ENCODE measurements at regions not wholly inside any gene's neighbourhood (a gene's known extent, or its start where the extent isn't known, plus 50 kb on each side); places are given as distances from the start of the nearest gene placed in this dataset.

- Histone ChIP-seq H3K27me3 (ENCODE audit: insufficient read depth, low read length, poor library complexity, severe bottlenecking) (no peaks in the 10 kb centered on the region), H3K27ac (ENCODE audit: low read depth, low read length) (no peak overlapping the region), H3K4me1 (ENCODE audit: insufficient read depth, low read length) (no peaks in the 10 kb centered on the region), H3K4me3 (ENCODE audit: low read length) (no peak overlapping the region), H3K36me3 (ENCODE audit: insufficient read depth, low read length) (no peaks in the 10 kb centered on the region), H3K9me3 (ENCODE audit: low read length) (no peaks in the 10 kb centered on the region)
- no peaks in the 10 kb centered on the region for H3K4me1 Mint-ChIP-seq
- H3K27me3 Mint-ChIP-seq, result no peaks in the 10 kb centered on the region
- no peak overlapping the region for H3K27ac Mint-ChIP-seq
- POLR2A ChIA-PET, result no interaction called here
- H3K4me3 Mint-ChIP-seq, result no peak overlapping the region
- DNase-seq, result no peak
- no peaks in the 10 kb centered on the region for H3K36me3 Mint-ChIP-seq
- CTCF ChIA-PET, result no interaction called here
- H3K9me3 Mint-ChIP-seq, result no peaks in the 10 kb centered on the region
Observed at GRCh38 chr2:150832686-150833085, 345.2 kb upstream of the RND3 start.

DNA sequence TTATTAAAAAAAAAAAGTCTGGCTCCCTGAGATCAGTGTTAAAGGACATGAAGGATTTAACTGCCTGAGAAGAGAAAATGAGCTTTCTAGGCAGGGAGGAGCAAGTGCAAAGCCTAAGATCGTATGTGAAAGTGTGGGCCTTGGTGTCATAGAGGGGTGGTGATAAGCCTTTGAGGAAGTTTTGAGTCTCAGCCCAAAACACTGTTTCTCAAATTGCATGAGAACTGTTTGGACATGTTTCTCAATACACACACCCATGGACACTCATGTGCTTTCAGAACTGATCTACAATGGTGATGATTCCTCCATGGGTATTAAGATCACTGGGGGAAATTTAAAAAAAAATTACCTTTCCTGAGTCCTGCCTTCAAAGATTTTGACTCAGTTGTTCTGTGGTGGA, 336.7 kb upstream of the RND3 start:
- Mint-ChIP-seq H3K27me3 (peaks cover 0 to 1% of the 10 kb centered on the region in 2 donors), H3K4me1 (no peaks in the 10 kb centered on the region), H3K9me3 (peaks cover 0 to 3% (median 0%) of the 10 kb centered on the region in 5 donors), H3K4me3 (no peak overlapping the region), H3K36me3 (no peaks in the 10 kb centered on the region), H3K27ac (no peak overlapping the region)
- DNase-seq, result no peak
- H3K36me3 ChIP-seq (ENCODE audit: insufficient read depth, low read length), result no peaks in the 10 kb centered on the region
- no peaks in the 10 kb centered on the region for H3K4me1 ChIP-seq (ENCODE audit: insufficient read depth, low read length)
- no peak overlapping the region for H3K27ac ChIP-seq (ENCODE audit: low read depth, low read length)
- H3K4me3 ChIP-seq (ENCODE audit: low read length), result no peak overlapping the region
- no peaks in the 10 kb centered on the region for H3K9me3 ChIP-seq (ENCODE audit: low read length)
- POLR2A ChIA-PET, result no interaction called here
- no peaks in the 10 kb centered on the region for H3K27me3 ChIP-seq (ENCODE audit: insufficient read depth, low read length, poor library complexity, severe bottlenecking)
- CTCF ChIA-PET, result no interaction called here

DNA sequence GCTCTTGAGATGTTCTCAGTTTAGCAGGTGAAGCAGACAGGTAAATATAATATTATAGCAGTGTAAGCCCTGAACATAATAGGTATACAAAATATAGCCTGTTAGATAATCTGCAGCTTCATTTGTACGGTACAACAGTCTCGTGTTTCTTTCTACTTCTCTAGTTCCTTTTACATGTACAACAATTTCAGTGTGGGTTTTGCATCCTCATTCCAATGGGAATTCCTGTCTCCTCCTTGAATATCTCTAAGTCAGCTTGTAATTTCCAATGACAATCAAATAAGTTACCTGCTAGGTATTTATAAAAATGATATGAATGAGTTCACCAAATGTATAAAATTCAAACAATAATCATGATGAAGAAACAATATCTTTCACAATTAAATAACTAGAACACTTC, 330.0 kb upstream of the RND3 start:
- no peak for DNase-seq
- Mint-ChIP-seq H3K27ac (no peak overlapping the region), H3K9me3 (peaks cover 0 to 4% (median 0%) of the 10 kb centered on the region in 5 donors), H3K36me3 (no peaks in the 10 kb centered on the region), H3K4me1 (no peaks in the 10 kb centered on the region), H3K4me3 (no peak overlapping the region), H3K27me3 (peaks cover 0 to 1% of the 10 kb centered on the region in 2 donors)
- H3K36me3 ChIP-seq (ENCODE audit: insufficient read depth, low read length), result no peaks in the 10 kb centered on the region
- no peaks in the 10 kb centered on the region for H3K27me3 ChIP-seq (ENCODE audit: insufficient read depth, low read length, poor library complexity, severe bottlenecking)
- no peaks in the 10 kb centered on the region for H3K4me1 ChIP-seq (ENCODE audit: insufficient read depth, low read length)
- H3K27ac ChIP-seq (ENCODE audit: low read depth, low read length), result no peak overlapping the region
- H3K9me3 ChIP-seq (ENCODE audit: low read length), result no peaks in the 10 kb centered on the region
- POLR2A ChIA-PET, result no interaction called here
- CTCF ChIA-PET, result no interaction called here
- H3K4me3 ChIP-seq (ENCODE audit: low read length), result no peak overlapping the region

DNA sequence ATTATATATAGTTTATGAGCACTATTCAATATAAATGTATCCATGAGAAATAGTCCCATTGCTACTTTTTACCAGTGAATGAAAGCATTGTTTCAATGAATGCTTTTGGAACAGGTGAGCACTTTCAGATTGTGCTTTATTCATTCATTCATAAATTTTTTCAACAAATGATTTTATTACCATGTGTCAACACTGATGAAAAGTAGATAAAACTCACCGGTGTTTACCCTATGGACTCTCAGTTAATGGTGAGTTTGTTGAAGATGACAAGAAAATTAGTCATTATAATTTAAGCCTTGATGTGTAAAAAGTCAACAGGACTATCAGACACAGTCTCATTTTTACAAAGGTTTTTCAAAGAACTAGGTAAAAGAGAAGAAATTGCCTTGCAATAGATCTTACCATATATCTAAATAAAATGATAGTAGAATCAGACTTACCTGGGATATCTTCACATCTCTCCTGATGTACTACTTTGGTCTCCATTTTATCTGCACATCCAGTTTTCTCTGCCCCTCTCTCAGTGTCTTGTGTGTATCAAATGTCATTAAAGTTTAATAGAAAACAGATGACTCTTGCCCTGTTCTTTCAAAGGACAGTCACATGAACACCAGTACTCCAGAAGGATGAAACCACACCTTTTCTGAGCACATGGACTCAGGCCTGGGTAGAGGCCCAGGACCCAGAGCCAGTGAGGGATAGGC, 325.3 kb upstream of the RND3 start:
- H3K27ac Mint-ChIP-seq, result no peak overlapping the region
- H3K36me3 ChIP-seq (ENCODE audit: insufficient read depth, low read length), result no peaks in the 10 kb centered on the region
- no peak for DNase-seq
- no peak overlapping the region for H3K27ac ChIP-seq (ENCODE audit: low read depth, low read length)
- no peaks in the 10 kb centered on the region for H3K4me1 ChIP-seq (ENCODE audit: insufficient read depth, low read length)
- ChIA-PET CTCF (no interaction called here), POLR2A (no interaction called here)
- H3K4me3 Mint-ChIP-seq, result no peak overlapping the region
- no peaks in the 10 kb centered on the region for H3K27me3 ChIP-seq (ENCODE audit: insufficient read depth, low read length, poor library complexity, severe bottlenecking)
- H3K9me3 ChIP-seq (ENCODE audit: low read length), result no peaks in the 10 kb centered on the region
- peaks cover 0 to 1% of the 10 kb centered on the region in 2 donors for H3K27me3 Mint-ChIP-seq
- no peaks in the 10 kb centered on the region for H3K36me3 Mint-ChIP-seq
- no peak overlapping the region for H3K4me3 ChIP-seq (ENCODE audit: low read length)
- no peaks in the 10 kb centered on the region for H3K4me1 Mint-ChIP-seq
- H3K9me3 Mint-ChIP-seq, result no peaks in the 10 kb centered on the region

DNA sequence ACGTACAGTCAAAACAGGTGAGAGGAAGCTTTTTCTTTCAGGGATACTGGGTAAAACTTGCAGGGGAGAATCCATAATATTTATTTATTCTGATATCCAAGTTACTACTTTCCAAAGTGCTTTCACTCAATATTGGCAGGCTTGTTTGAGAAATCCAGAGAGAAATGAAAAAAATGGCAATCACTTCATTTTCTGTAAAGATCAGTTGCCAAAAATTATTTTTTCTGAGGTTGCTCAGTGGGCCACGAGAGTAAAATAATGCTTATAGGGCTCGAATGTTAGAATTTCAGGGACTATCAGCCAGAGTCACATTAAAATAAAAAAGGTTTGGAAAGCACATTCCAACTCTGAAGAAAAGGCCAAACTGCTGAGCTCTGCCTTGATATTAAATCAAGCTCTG, 324.6 kb upstream of the RND3 start:
- no peak overlapping the region for H3K27ac ChIP-seq (ENCODE audit: low read depth, low read length)
- Mint-ChIP-seq H3K9me3 (no peaks in the 10 kb centered on the region), H3K4me3 (no peak overlapping the region), H3K27ac (no peak overlapping the region), H3K36me3 (no peaks in the 10 kb centered on the region), H3K4me1 (no peaks in the 10 kb centered on the region), H3K27me3 (peaks cover 0 to 1% of the 10 kb centered on the region in 2 donors)
- no peak for DNase-seq
- H3K9me3 ChIP-seq (ENCODE audit: low read length), result no peaks in the 10 kb centered on the region
- H3K4me3 ChIP-seq (ENCODE audit: low read length), result no peak overlapping the region
- ChIA-PET POLR2A (no interaction called here), CTCF (no interaction called here)
- no peaks in the 10 kb centered on the region for H3K27me3 ChIP-seq (ENCODE audit: insufficient read depth, low read length, poor library complexity, severe bottlenecking)
- H3K36me3 ChIP-seq (ENCODE audit: insufficient read depth, low read length), result no peaks in the 10 kb centered on the region
- H3K4me1 ChIP-seq (ENCODE audit: insufficient read depth, low read length), result no peaks in the 10 kb centered on the region

GRCh38 chr2:150811259-150811855, 323.9 kb upstream of the RND3 start:
- Histone ChIP-seq H3K4me3 (ENCODE audit: low read length) (no peak overlapping the region), H3K27ac (ENCODE audit: low read depth, low read length) (no peak overlapping the region), H3K9me3 (ENCODE audit: low read length) (no peaks in the 10 kb centered on the region), H3K36me3 (ENCODE audit: insufficient read depth, low read length) (no peaks in the 10 kb centered on the region), H3K27me3 (ENCODE audit: insufficient read depth, low read length, poor library complexity, severe bottlenecking) (no peaks in the 10 kb centered on the region), H3K4me1 (ENCODE audit: insufficient read depth, low read length) (no peaks in the 10 kb centered on the region)
- ChIA-PET CTCF (no interaction called here), POLR2A (no interaction called here)
- DNase-seq, result no peak
- Mint-ChIP-seq H3K27me3 (peaks cover 0 to 1% of the 10 kb centered on the region in 2 donors), H3K4me3 (no peak overlapping the region), H3K27ac (no peak overlapping the region), H3K4me1 (no peaks in the 10 kb centered on the region), H3K9me3 (no peaks in the 10 kb centered on the region), H3K36me3 (no peaks in the 10 kb centered on the region)

DNA sequence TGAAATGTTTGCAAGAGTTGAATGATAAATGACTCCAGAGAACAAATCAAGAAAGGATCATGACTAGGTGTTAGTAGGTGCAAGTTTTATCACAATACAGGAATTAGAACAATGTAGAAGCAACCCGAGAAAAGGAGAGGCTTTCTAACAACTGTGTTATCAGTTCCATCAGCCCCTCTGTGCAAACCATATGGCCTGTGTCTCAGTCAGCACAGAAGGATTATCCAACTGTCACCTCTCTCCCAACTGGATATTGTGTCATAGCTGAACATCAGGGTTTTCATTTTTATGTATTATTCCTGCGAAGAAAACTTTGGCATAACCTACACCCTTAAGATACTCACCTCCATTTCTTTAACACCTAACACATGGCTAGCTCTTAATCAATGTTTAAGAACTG, 321.6 kb upstream of the RND3 start:
- H3K36me3 ChIP-seq (ENCODE audit: insufficient read depth, low read length), result no peaks in the 10 kb centered on the region
- Mint-ChIP-seq H3K9me3 (no peaks in the 10 kb centered on the region), H3K36me3 (no peaks in the 10 kb centered on the region), H3K4me1 (no peaks in the 10 kb centered on the region), H3K4me3 (no peak overlapping the region), H3K27ac (no peak overlapping the region), H3K27me3 (peaks cover 0 to 1% of the 10 kb centered on the region in 2 donors)
- ChIA-PET POLR2A (no interaction called here), CTCF (no interaction called here)
- no peak for DNase-seq
- no peaks in the 10 kb centered on the region for H3K4me1 ChIP-seq (ENCODE audit: insufficient read depth, low read length)
- no peaks in the 10 kb centered on the region for H3K27me3 ChIP-seq (ENCODE audit: insufficient read depth, low read length, poor library complexity, severe bottlenecking)
- H3K4me3 ChIP-seq (ENCODE audit: low read length), result no peak overlapping the region
- no peaks in the 10 kb centered on the region for H3K9me3 ChIP-seq (ENCODE audit: low read length)
- H3K27ac ChIP-seq (ENCODE audit: low read depth, low read length), result no peak overlapping the region

DNA sequence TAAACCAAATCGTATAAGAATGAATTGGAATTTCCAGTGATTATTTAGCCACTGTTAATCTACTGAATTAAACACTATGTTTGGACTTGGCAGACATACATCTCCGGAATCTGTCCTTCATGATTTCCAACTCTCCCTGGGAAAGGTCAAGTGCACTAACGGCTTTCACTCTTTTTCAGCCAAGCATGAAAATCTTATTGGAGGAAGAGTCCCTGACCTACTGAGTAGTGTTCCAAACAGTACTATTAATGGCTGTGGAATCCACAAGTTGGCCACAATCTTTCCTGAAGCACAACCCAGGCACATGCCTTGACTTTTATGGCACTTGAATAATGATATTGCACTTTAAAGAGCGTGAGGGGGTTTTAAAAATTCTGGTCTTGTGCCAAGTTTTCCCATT, 318.9 kb upstream of the RND3 start:
- no peaks in the 10 kb centered on the region for H3K36me3 Mint-ChIP-seq
- Histone ChIP-seq H3K4me1 (ENCODE audit: insufficient read depth, low read length) (no peaks in the 10 kb centered on the region), H3K27ac (ENCODE audit: low read depth, low read length) (no peak overlapping the region), H3K9me3 (ENCODE audit: low read length) (no peaks in the 10 kb centered on the region), H3K36me3 (ENCODE audit: insufficient read depth, low read length) (no peaks in the 10 kb centered on the region), H3K27me3 (ENCODE audit: insufficient read depth, low read length, poor library complexity, severe bottlenecking) (no peaks in the 10 kb centered on the region), H3K4me3 (ENCODE audit: low read length) (no peak overlapping the region)
- peaks cover 0 to 1% (median 0%) of the 10 kb centered on the region in 5 donors for H3K9me3 Mint-ChIP-seq
- ChIA-PET POLR2A (no interaction called here), CTCF (no interaction called here)
- DNase-seq, result no peak
- peaks cover 0 to 3% of the 10 kb centered on the region in 2 donors for H3K27me3 Mint-ChIP-seq
- H3K27ac Mint-ChIP-seq, result no peak overlapping the region
- H3K4me1 Mint-ChIP-seq, result no peaks in the 10 kb centered on the region
- no peak overlapping the region for H3K4me3 Mint-ChIP-seq
